Caco-2 (cell line): ENCODE measurements at regions not wholly inside any gene's neighbourhood (a gene's known extent, or its start where the extent isn't known, plus 50 kb on each side); places are given as distances from the start of the nearest gene placed in this dataset.

ENCODE experiments used
- BruUV-seq: library from RNA; stranded (reverse); fragments of 400-500 nt; replicated peaks from 2 replicates; lab custom pipeline; 2021; lab: Mats Ljungman, UMichigan
- CTCF ChIA-PET: fragments of 300-600 bp; sonication (Branson Sonifier 250); formaldehyde crosslinking; loops from one replicate; lab custom pipeline; 2022; ENCODE audit warnings: antibody characterized with exemption; lab: Charles Lee
- POLR2A ChIA-PET: fragments of 300-600 bp; sonication (Branson Sonifier 250); formaldehyde crosslinking; loops from one replicate; lab custom pipeline; 2022; ENCODE audit warnings: antibody characterized with exemption; lab: Charles Lee
- DNase-seq, 2 experiments: peaks; one replicate each; pipeline versions ENCODE4 v3.0.0 to v3.0.0-alpha.2; 2020 to 2022
- H3K27me3 ChIP-seq: replicated peaks from 2 replicates; pipeline ENCODE4 v1.6.0; 2011; ENCODE audit warnings: low read length; ENCODE audit not compliant: control insufficient read depth, insufficient read depth
- H3K36me3 ChIP-seq: 2 replicates; pipeline ENCODE4 v1.5.1; 2011; ENCODE audit warnings: low read length; ENCODE audit not compliant: control insufficient read depth, insufficient read depth
- H3K4me1 ChIP-seq: fragments of 250-450 bp; sonication (Bioruptor Pico); 2 replicates; pipeline ENCODE4 v1.5.1; 2020; ENCODE audit warnings: mild to moderate bottlenecking
- H3K4me3 ChIP-seq: 2 replicates; pipeline ENCODE4 v1.5.1; 2011; ENCODE audit warnings: low read depth, mild to moderate bottlenecking, control low read depth, low read length
- H3K9me3 ChIP-seq: fragments of 250-450 bp; sonication (Bioruptor Pico); 2 replicates; pipeline ENCODE4 v1.5.1; 2020; ENCODE audit warnings: mild to moderate bottlenecking, moderate library complexity
- H3K27ac Mint-ChIP-seq: one replicate; pipeline ENCODE4 v1.8.0; 2022; ENCODE audit warnings: mixed read lengths; ENCODE audit not compliant: unreplicated experiment
- H3K27me3 Mint-ChIP-seq: one replicate; pipeline ENCODE4 v1.8.0; 2022; ENCODE audit warnings: mixed read lengths; ENCODE audit not compliant: insufficient read depth, unreplicated experiment
- H3K36me3 Mint-ChIP-seq: one replicate; pipeline ENCODE4 v1.8.0; 2022; ENCODE audit warnings: mild to moderate bottlenecking, mixed read lengths; ENCODE audit not compliant: insufficient read depth, unreplicated experiment
- H3K4me1 Mint-ChIP-seq: one replicate; pipeline ENCODE4 v1.8.0; 2022; ENCODE audit warnings: low read depth, mixed read lengths; ENCODE audit not compliant: unreplicated experiment
- H3K4me3 Mint-ChIP-seq: one replicate; pipeline ENCODE4 v1.8.0; 2022; ENCODE audit warnings: mild to moderate bottlenecking, moderate library complexity, mixed read lengths; ENCODE audit not compliant: unreplicated experiment
- H3K9me3 Mint-ChIP-seq: one replicate; pipeline ENCODE4 v1.8.0; 2022; ENCODE audit warnings: mixed read lengths; ENCODE audit not compliant: unreplicated experiment
- intact Hi-C: fragments of 100-400 bp; cut with micrococcal nuclease; formaldehyde crosslinking; loops from one replicate; pipeline ENCODE4 v1.10.0; 2022; ENCODE audit not compliant: unreplicated experiment
- TF ChIP-seq, protein P1 (sequence below), 2 experiments: fragments of 200-600 bp in 1 of 2; IDR thresholded peaks; 1 replicate in 1 of 2; 2 replicates in 1 of 2; pipeline versions ENCODE4 v1.5.1 to v1.8.0; 2011 to 2022; ENCODE audit warnings: antibody characterized with exemption in 1 of 2, control low read depth in 1 of 2, inconsistent platforms in 1 of 2, low read depth in 1 of 2, low read length in 1 of 2, mild to moderate bottlenecking in 1 of 2, moderate library complexity in 1 of 2; ENCODE audit not compliant: insufficient read depth in 1 of 2, severe bottlenecking in 1 of 2, unreplicated experiment in 1 of 2

DNA sequence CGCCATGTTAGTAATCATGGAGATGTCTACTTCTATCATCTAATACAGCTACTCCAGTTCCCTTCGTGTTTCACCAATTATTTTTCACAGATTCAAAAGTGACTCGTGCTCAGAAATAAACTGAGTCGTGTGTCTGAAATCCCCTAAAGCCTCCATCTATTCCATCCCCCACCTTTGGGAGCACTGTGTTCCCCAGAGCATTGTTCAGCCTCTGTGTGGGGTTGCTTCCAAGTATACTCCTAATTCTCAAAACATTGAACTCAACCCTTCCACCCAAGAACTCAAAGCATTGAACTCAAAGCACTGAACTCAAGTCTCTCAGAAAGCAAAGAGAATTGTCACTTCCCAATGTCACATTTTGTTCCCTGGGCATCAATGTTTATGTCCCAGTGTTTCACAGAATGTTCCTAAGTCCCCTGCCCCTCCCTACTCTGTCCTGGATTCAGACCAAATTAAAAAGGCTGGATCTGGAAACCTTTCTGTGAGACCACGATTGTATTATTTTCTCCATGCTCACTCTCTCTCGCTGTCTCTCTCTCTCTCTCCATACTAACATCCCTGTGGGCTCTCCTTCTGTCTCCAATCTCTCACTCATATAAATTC lies 138.5 kb upstream of the QRFPR start:
- POLR2A ChIA-PET: no interaction called here
- Mint-ChIP-seq H3K36me3 (no peaks in the 10 kb centered on the region), H3K27ac (no peak overlapping the region), H3K4me1 (no peaks in the 10 kb centered on the region), H3K27me3 (peaks cover 3% of the 10 kb centered on the region), H3K9me3 (no peaks in the 10 kb centered on the region), H3K4me3 (no peak overlapping the region)
- TF ChIP-seq, protein P1, sequence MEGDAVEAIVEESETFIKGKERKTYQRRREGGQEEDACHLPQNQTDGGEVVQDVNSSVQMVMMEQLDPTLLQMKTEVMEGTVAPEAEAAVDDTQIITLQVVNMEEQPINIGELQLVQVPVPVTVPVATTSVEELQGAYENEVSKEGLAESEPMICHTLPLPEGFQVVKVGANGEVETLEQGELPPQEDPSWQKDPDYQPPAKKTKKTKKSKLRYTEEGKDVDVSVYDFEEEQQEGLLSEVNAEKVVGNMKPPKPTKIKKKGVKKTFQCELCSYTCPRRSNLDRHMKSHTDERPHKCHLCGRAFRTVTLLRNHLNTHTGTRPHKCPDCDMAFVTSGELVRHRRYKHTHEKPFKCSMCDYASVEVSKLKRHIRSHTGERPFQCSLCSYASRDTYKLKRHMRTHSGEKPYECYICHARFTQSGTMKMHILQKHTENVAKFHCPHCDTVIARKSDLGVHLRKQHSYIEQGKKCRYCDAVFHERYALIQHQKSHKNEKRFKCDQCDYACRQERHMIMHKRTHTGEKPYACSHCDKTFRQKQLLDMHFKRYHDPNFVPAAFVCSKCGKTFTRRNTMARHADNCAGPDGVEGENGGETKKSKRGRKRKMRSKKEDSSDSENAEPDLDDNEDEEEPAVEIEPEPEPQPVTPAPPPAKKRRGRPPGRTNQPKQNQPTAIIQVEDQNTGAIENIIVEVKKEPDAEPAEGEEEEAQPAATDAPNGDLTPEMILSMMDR (IDR thresholded peaks at IDR 0.05; ENCODE audit: insufficient read depth in 1 of 2, low read depth in 1 of 2, low read length in 1 of 2, severe bottlenecking in 1 of 2, unreplicated experiment in 1 of 2): no peak
- DNase-seq: no peak
- no peaks in the 10 kb centered on the region for H3K9me3 ChIP-seq
- H3K4me3 ChIP-seq: no peak overlapping the region
- H3K4me1 ChIP-seq: no peaks in the 10 kb centered on the region
- intact Hi-C loops: no loop called here
- BruUV-seq: no TSS peak
- CTCF ChIA-PET: no interaction called here
- H3K36me3 ChIP-seq: no peaks in the 10 kb centered on the region
- H3K27me3 ChIP-seq: no peaks in the 10 kb centered on the region

DNA sequence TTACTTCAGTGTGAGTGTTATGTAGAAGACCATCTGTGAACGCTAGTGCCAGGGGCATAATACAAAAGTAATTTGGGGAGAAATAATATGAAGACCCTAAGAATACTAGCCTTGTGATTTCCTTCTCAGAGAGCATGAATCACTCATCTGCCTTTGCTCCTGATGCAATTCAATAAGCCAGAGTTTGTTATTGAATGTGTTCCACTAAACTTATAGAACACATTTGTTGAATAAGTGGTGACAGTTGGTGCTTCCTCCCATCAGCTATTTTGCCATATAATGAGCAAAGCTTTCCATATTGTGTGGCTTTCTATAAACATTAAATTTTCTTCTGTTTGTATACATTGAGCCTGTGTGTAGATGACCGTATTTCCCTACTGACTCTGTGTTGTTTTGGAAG lies 136.4 kb upstream of the QRFPR start:
- Histone ChIP-seq H3K27me3 (no peaks in the 10 kb centered on the region), H3K9me3 (no peaks in the 10 kb centered on the region), H3K36me3 (no peaks in the 10 kb centered on the region), H3K4me3 (no peak overlapping the region), H3K4me1 (no peaks in the 10 kb centered on the region)
- intact Hi-C loops: no loop called here
- Mint-ChIP-seq H3K27me3 (peaks cover 3% of the 10 kb centered on the region), H3K27ac (no peak overlapping the region), H3K36me3 (no peaks in the 10 kb centered on the region), H3K4me3 (no peak overlapping the region), H3K9me3 (no peaks in the 10 kb centered on the region), H3K4me1 (no peaks in the 10 kb centered on the region)
- POLR2A ChIA-PET: no interaction called here
- CTCF ChIA-PET: no interaction called here
- TF ChIP-seq, protein P1 (IDR thresholded peaks at IDR 0.05; ENCODE audit: insufficient read depth in 1 of 2, low read depth in 1 of 2, low read length in 1 of 2, severe bottlenecking in 1 of 2, unreplicated experiment in 1 of 2): no peak
- no peak for DNase-seq
- BruUV-seq: no TSS peak

DNA sequence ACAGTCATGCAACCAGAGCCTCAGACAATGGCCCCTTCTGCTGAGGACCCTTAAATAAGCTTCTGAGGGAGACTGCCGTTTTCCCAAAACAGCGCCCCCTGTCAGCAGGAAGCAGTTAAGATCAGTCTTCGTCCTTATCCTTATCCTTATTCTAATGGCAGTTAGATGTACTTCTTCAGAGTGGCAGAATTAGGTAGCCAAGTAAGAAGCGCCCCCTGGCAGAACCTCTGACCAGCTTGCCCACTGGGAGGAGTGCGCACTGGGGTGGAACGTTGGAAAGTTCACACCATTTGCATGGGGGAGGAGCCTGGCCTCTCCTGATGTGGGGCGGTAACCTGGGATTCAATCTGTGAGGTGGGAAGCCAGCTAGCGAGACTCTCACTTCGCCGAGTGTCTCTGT lies 133.6 kb upstream of the QRFPR start:
- H3K27ac Mint-ChIP-seq: no peak overlapping the region
- no peak overlapping the region for H3K4me3 ChIP-seq
- no peaks in the 10 kb centered on the region for H3K4me1 Mint-ChIP-seq
- TF ChIP-seq, protein P1 (IDR thresholded peaks at IDR 0.05; ENCODE audit: insufficient read depth in 1 of 2, low read depth in 1 of 2, low read length in 1 of 2, severe bottlenecking in 1 of 2, unreplicated experiment in 1 of 2): no peak
- no peaks in the 10 kb centered on the region for H3K36me3 Mint-ChIP-seq
- BruUV-seq: no TSS peak
- no peaks in the 10 kb centered on the region for H3K9me3 ChIP-seq
- no peaks in the 10 kb centered on the region for H3K4me1 ChIP-seq
- ChIA-PET POLR2A (no interaction called here), CTCF (no interaction called here)
- no peaks in the 10 kb centered on the region for H3K9me3 Mint-ChIP-seq
- peaks cover 3% of the 10 kb centered on the region for H3K27me3 Mint-ChIP-seq
- H3K36me3 ChIP-seq: no peaks in the 10 kb centered on the region
- intact Hi-C loops: no loop called here
- no peaks in the 10 kb centered on the region for H3K27me3 ChIP-seq
- no peak overlapping the region for H3K4me3 Mint-ChIP-seq
- no peak for DNase-seq
